NCI-H1105 treated with DMSO at 0.1 percent for 48 hours (cell line): ENCODE measurements at regions not wholly inside any gene's neighbourhood (a gene's known extent, or its start where the extent isn't known, plus 50 kb on each side); places are given as distances from the start of the nearest gene placed in this dataset.

Source experiments
- DNase-seq: peaks from one replicate; lab custom pipeline; 2025; lab: John Stamatoyannopoulos, UW

DNA sequence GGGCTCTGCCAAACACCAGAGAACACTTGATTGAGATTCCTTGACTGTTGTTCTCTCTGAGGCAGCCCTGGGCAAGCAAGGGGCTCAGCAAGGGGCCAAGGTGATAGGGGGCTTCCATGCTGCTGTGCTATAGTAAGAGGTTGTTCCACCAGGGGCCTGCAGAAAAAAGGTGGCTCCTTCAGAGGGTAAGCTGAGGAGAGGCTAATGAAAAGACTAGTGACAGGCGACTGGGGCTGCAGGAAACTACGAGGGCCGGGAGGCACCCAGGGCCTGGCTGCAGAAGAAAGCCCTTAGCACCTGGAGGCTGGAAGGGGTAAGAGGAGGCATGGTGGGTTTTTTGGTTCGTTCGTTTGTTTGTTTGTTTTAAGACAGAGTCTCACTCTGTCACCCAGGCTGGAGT lies 88.0 kb upstream of the CTNNA1 start:
- no peak for DNase-seq

- DNase-seq = no peak
These were observed 88.8 kb upstream of the CTNNA1 start for GRCh38 chr5:138664276-138664943.

DNA sequence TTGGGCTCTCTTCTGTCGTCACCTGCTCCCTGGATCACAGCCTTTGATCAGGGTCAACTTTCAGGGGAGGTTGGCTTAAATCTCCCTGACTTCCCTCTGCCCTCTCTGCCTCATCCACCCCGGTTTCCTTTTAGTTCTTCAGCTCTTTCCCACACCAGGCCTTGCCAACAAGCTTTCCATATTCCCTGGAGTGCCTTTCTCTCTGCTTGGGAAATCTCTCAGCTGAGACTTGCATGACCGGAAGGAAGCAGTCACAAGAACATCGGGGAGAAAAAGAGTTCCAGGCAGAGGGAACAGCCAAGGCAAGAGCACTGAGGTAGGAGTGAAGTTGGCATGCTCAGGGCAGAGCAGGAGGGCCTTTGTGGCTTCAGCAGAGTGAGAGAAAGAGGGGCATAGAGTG lies 88.4 kb upstream of the HSPA9 start:
- DNase-seq = no peak

GRCh38 chr5:138663009-138663408 lies 87.8 kb upstream of the HSPA9 start:
- DNase-seq = no peak

DNA sequence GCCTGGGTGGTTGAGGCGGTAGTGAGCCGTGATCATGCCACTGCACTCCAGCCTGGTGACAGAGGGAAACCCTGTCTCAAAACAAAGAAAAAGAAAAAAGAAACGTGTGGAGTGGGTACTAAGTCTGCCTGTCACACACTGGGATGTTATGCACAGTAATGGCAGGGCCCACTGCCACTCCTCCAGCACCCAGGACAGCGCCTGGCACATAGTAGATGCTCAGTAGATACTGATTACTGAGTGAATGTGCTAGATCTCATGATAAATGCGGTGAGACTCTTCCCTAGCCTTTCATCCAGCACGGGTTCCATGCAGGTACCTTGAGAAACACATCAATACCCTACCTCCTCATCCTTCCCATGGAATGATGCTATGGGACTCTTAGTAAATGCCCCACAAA lies 87.4 kb upstream of the HSPA9 start:
- no peak for DNase-seq

GRCh38 chr5:138661991-138662434 lies 86.8 kb upstream of the HSPA9 start:
- DNase-seq = no peak

DNA sequence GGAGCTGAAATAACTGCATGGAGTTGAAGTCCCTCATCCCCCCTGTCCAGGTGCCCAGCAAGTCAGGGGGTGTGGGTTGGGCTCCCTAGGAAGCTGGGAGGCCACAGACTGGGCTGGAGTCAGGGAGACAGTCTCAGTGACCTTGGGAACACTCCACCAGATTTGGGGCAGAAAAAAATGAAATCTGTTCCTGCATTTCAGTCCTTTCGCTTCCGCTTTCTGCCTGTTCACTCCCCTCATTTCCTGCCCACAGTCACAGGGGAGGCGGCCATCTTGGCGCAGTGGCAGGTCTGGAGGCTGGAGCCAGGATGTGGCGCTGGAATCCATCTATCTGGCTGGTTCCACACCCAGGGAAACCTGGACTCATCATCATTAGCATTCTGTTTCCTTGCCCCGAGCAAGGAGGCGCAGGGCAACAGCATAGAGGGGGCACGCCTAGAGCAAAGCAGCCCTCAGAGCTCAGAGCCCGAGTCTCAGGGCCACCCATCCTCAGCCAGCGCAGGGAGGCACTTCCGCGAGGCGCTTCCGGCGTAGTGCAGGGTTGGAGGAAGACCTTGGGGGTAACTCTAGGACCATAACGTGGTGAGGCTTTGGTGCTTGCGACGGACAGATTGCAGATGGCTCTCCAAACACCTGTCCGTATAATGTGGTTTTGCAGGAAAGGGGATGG lies 86.2 kb upstream of the HSPA9 start:
- DNase-seq = no peak

GRCh38 chr5:138660051-138660572 lies 84.9 kb upstream of the HSPA9 start:
- DNase-seq = no peak

DNA sequence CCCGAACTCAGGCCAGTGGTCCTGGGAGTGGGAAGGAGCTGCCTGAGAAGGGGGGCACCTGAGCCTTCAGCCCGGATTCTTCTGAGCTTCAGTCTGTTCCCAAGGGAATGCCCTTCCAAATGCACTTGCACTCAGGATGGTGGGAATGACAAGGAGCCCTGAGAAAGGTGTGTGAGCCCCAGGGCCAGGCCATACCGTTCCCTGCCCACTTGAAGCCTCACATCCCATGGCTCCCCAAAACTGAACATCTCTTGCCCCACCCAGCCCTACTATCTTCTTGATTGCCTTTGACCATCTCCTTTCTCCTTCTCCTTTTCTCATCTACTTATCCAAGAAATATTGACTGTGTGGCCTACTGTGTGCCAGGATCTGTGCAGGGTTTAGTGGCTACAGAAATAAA lies 84.4 kb upstream of the HSPA9 start:
- DNase-seq = no peak

GRCh38 chr5:138659121-138659520 lies 83.9 kb upstream of the HSPA9 start:
- DNase-seq = no peak

DNA sequence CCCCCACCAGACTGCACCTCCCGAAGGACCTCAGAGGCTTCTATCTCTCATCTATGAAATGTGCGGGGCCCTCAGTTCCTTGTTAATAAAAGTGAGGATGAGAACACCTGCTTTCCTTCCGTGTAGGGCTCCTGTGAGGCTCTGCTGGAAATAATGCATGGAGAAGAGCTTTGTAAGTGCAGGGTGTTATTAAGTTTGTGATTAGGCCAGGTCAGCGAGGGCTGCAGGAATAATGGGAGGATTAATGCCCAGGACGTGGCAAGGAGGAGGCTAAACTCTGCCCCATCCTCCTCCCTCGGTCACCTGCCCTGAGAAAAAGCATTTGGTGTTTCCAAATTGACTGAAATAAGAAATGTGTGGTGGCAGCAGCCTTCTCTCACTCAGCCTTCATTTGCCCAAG lies 83.5 kb upstream of the HSPA9 start:
- no peak for DNase-seq

DNA sequence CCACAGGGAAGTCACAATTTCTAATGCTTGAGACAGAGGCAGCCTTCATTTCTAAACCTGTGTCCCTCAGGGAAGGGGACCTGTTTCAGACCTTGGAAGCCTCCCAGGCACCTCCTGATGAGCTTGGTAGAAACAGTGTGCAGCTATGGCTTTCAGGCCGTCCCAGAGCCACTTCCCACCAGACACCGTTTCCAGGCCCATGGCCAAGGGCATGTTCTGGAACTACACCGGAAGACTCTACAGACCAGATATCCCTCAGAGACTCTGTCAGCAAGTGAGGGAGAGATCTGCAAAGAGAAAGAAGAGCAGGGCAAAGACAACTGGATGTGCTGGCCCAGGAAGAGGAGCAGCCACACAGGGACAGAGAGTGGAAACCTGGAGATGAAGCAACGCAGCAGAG lies 82.2 kb upstream of the HSPA9 start:
- no peak for DNase-seq

DNA sequence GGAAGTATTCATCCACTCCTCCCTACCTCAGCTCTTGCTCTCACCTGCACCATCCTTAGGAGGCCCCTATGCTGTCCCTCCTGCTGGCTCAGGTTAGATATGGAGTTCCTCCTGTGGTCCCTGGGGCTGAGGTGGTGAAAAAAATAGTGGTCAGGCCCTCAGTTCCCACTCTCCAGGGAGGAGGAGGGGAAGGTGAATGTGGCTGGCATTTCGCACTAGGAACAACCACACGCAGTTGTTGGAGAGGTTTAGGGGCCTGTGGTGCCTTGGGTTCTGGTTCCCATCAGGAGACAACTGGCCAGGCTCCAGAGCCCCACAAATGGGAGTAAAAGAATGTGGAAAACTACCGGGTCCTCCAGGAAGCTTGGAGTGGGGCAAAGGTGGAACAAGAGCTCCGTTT lies 81.7 kb upstream of the HSPA9 start:
- no peak for DNase-seq

GRCh38 chr5:138655530-138656190 lies 80.5 kb upstream of the HSPA9 start:
- DNase-seq = no peak

DNA sequence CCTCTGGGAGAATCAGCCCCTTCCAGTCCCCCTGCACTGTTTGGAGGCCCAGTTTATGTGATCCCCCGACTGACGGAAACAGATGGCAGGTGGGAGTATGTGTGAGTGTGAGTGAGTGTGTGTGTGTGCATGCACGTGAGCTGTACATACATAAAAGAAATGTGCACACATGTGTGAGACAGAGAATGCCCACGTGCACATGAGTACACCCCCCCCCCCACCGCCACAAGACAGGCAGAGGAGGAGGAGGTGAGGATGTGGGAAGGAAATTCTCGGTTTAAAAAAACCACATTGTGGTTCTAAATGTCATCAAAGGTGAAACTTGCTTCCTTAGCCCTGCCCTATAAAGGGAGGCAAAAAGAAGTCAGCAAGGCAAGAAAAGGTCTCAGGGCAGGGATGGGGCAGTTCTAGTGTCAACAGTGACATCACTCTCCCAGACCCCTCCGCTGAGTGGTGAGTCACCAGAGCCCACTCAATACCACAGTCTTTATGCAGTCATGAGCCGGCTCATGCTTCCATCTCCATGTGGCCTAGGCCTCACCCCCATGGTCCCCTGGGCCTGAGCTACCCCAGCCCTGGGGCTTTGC lies 79.2 kb upstream of the HSPA9 start:
- DNase-seq = no peak

DNA sequence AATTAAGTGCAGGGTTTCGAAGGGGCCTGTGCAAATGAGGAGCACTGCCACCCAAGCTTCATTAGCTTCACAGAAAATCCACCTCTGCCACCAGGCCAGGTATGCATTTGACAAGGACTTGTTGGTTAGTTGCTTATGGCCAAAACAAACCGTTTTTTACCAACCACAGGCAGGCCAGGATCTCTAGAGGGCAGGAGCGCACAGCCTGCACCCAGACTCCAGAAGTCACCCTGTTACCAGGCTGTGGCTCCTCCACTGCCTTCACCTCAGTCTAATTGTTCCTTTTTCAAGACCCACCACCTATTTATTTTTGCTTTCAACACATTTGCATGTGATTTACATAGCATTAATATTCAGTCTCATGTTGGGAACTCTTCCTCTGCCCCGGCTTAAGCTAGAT lies 78.3 kb upstream of the HSPA9 start:
- no peak for DNase-seq

DNA sequence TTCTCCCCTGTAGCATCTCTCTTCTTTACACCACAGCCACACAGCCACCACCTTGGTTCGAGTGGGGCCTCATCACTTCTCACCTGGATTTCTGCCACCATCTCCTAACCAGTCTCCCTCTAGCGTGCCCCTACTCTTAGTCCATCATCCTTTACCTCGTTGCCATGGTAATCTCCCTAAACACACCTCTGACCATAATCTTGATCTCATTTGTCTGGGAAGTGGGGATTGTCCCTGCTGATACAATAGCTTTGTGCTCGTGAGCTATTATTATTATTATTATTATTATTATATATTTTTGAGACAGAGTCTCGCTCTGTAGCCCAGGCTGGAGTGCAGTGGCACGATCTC lies 76.5 kb upstream of the HSPA9 start:
- no peak for DNase-seq

DNA sequence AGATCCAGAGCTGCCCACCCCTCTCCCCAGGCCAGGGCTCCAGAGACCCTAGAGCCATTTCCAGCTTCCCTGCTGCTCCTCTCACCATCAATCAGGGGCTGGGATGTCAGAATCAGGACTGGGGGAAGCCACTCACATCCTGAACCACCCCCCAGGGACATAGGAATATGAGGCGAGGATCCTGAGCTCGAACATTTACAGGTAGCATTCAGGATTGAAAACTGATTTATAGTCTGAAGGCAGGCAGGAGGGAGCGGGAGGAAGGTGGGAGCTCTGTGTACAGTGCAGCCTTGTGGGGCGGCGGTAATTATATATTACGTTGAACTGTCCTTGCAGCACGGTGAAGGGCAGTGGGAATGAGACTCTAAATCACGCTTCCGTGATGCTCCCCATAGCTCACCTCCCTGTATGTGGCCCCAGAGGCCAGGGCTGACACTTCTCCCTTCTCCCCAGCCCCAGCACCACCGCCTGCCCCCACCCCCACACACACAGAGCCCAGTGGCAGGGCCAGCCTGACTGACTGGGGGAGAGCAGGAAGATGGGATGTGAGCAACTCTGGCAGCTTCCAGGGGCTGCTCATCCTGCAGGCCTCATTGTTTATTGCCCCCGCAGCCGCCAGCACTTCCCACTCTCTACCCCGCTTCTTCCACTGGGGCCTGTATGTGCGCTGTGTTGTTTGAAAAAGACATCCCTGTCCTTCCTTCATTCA lies 76.0 kb upstream of the HSPA9 start:
- DNase-seq = no peak

DNA sequence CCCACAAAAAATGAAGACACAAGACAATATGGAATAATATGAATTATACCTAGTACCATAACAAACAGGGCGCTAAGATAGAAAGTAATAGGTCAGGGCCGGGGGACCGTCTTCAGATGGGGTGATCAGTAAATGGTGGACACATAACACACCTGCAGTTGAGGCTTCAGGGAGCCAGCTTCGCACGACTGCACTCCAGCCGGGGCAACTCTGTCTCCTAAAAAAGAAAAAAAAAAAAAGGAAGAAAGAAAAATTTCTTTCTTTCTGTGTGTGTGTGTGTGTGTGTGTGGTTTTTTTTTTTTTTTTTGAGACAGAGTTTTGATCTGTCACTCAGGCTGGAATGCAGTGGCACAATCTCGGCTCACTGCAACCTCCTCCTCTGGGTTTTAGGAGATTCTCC lies 75.0 kb upstream of the HSPA9 start:
- DNase-seq = no peak

DNA sequence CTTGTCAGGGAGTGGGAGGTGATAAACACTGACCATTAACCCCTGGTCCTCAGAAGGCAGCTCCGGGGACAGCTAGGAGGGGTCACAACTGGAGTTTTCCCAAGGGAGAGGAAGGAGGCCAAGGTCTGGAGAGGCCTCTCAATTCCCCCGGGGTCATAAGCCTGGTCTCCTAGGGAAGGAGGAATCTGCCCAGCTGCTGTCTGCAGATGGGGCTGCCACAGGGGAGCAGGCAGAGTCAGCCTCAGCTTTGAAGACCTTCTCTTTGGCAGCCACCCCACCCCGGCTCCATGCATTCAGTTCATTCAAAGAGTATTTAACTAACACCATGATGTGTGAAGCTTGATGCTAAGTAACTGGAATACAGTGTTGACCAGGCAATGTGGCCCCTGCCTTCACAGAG lies 74.6 kb upstream of the HSPA9 start:
- no peak for DNase-seq

GRCh38 chr5:138649316-138649720 lies 74.1 kb upstream of the HSPA9 start:
- no peak for DNase-seq

- no peak for DNase-seq
These were observed 73.6 kb upstream of the HSPA9 start for GRCh38 chr5:138648841-138649240.
